SK-N-MC (cell line): ENCODE measurements at regions not wholly inside any gene's neighbourhood (a gene's known extent, or its start where the extent isn't known, plus 50 kb on each side); places are given as distances from the start of the nearest gene placed in this dataset.

Experiments used
- EZH2 ChIP-seq: fragments of 200-600 bp; sonication (generic); IDR thresholded peaks from one replicate; pipeline ENCODE4 v1.6.1; 2017; ENCODE audit warnings: antibody characterized with exemption
- POLR2AphosphoS5 ChIP-seq: IDR thresholded peaks from 2 replicates; pipeline ENCODE4 v1.6.1; 2012; ENCODE audit warnings: mild to moderate bottlenecking, low read depth, low read length, borderline replicate concordance

- TF ChIP-seq POLR2AphosphoS5 (no peak), EZH2 (no peak)
Measured at GRCh38 chr14:61977217-61977616, 215.0 kb downstream of the SNAPC1 start.
